IMR-90 (cell line): ENCODE measurements at regions not wholly inside any gene's neighbourhood (a gene's known extent, or its start where the extent isn't known, plus 50 kb on each side); places are given as distances from the start of the nearest gene placed in this dataset.

Experiments used
- ATAC-seq: fragments of 200-7000 bp; cut with Tn5 transposase; 2 replicates; pipeline ENCODE4 v1.9.1; 2020; ENCODE audit warnings: low read depth, mild to moderate bottlenecking, moderate library complexity
- BruUV-seq: library from RNA; stranded (reverse); fragments of 400-500 nt; replicated peaks from 2 replicates; lab custom pipeline; 2021; lab: Mats Ljungman, UMichigan
- CTCF ChIA-PET: fragments of 300-600 bp; formaldehyde crosslinking; extraction: SDS; loops from one replicate; lab custom pipeline; 2021; ENCODE audit warnings: antibody characterized with exemption; lab: Yijun Ruan, JAX
- POLR2A ChIA-PET: fragments of 300-600 bp; sonication (Branson Sonifier 250); formaldehyde crosslinking; loops from one replicate; lab custom pipeline; 2022; ENCODE audit warnings: antibody characterized with exemption; ENCODE audit not compliant: unreplicated experiment; lab: Charles Lee
- DNase-seq: peaks from one replicate; pipeline ENCODE4 v3.0.0; 2013
- H2AFZ ChIP-seq: replicated peaks from 2 replicates; pipeline ENCODE3; 2013; ENCODE audit warnings: low read length, mild to moderate bottlenecking; ENCODE audit not compliant: poor library complexity
- H2AK5ac ChIP-seq: 2 replicates; pipeline ENCODE4 v1.6.1; 2013; ENCODE audit warnings: low read depth, low read length, inconsistent platforms
- H2AK9ac ChIP-seq: replicated peaks from 2 replicates; pipeline ENCODE3; 2013; ENCODE audit warnings: mild to moderate bottlenecking, low read depth, low read length, moderate library complexity; ENCODE audit not compliant: poor library complexity
- H2BK120ac ChIP-seq: 2 replicates; pipeline ENCODE4 v1.6.1; 2013; ENCODE audit warnings: low read depth, low read length, inconsistent platforms
- H2BK15ac ChIP-seq: 3 replicates; pipeline ENCODE4 v1.6.1; 2013; ENCODE audit warnings: low read depth, low read length, inconsistent platforms
- H2BK20ac ChIP-seq: 2 replicates; pipeline ENCODE4 v1.6.1; 2013; ENCODE audit warnings: low read depth, mild to moderate bottlenecking, inconsistent platforms, low read length, moderate library complexity
- H2BK5ac ChIP-seq: 2 replicates; pipeline ENCODE4 v1.6.1; 2013; ENCODE audit warnings: mild to moderate bottlenecking, low read depth, low read length, inconsistent platforms; ENCODE audit not compliant: poor library complexity, severe bottlenecking
- H3K14ac ChIP-seq: replicated peaks from 2 replicates; pipeline ENCODE4 v1.6.1; 2013; ENCODE audit warnings: low read depth, low read length, inconsistent platforms
- H3K18ac ChIP-seq: 2 replicates; pipeline ENCODE4 v1.6.1; 2013; ENCODE audit warnings: low read depth, low read length, control low read depth
- H3K23ac ChIP-seq: 2 replicates; pipeline ENCODE4 v1.6.1; 2013; ENCODE audit warnings: low read depth, low read length, inconsistent platforms
- H3K27ac ChIP-seq: 2 replicates; pipeline ENCODE4 v1.5.1; 2013; ENCODE audit warnings: mild to moderate bottlenecking, control low read depth, low read length; ENCODE audit not compliant: insufficient read depth
- H3K27me3 ChIP-seq: 2 replicates; pipeline ENCODE4 v1.6.1; 2013; ENCODE audit warnings: low read length; ENCODE audit not compliant: control insufficient read depth, insufficient read depth
- H3K36me3 ChIP-seq: 2 replicates; pipeline ENCODE4 v1.6.1; 2013; ENCODE audit warnings: low read length, mixed read lengths; ENCODE audit not compliant: control insufficient read depth, insufficient read depth
- H3K4ac ChIP-seq: 2 replicates; pipeline ENCODE4 v1.6.1; 2013; ENCODE audit warnings: low read depth, low read length, inconsistent platforms
- H3K4me1 ChIP-seq: 2 replicates; pipeline ENCODE4 v1.6.1; 2013; ENCODE audit warnings: low read length, mixed read lengths; ENCODE audit not compliant: control insufficient read depth, insufficient read depth
- H3K4me2 ChIP-seq: 2 replicates; pipeline ENCODE4 v1.6.1; 2013; ENCODE audit warnings: low read depth, mild to moderate bottlenecking, control low read depth, low read length, moderate library complexity
- H3K4me3 ChIP-seq: 2 replicates; pipeline ENCODE4 v1.5.1; 2013; ENCODE audit warnings: low read depth, mild to moderate bottlenecking, control low read depth, low read length, moderate library complexity; ENCODE audit not compliant: insufficient read depth
- H3K56ac ChIP-seq: 2 replicates; pipeline ENCODE4 v1.6.1; 2013; ENCODE audit warnings: low read length, inconsistent platforms; ENCODE audit not compliant: insufficient read depth; ENCODE audit errors: extremely low read depth
- H3K79me1 ChIP-seq, 2 experiments: 2 replicates each; pipeline ENCODE4 v1.6.1; 2013; ENCODE audit warnings: low read length in 2 of 2, inconsistent platforms in 1 of 2, low read depth in 1 of 2
- H3K9ac ChIP-seq: 2 replicates; pipeline ENCODE4 v1.6.1; 2013; ENCODE audit warnings: low read depth, low read length, control low read depth
- H3K9me1 ChIP-seq: 2 replicates; pipeline ENCODE4 v1.6.1; 2013; ENCODE audit warnings: low read length, inconsistent platforms; ENCODE audit not compliant: insufficient read depth
- H3K9me3 ChIP-seq: 2 replicates; pipeline ENCODE4 v1.6.1; 2013; ENCODE audit warnings: low read length; ENCODE audit not compliant: control insufficient read depth, insufficient read depth
- H4K20me1 ChIP-seq: 2 replicates; pipeline ENCODE4 v1.6.1; 2013; ENCODE audit warnings: low read length, inconsistent platforms; ENCODE audit not compliant: insufficient read depth
- H4K5ac ChIP-seq: 2 replicates; pipeline ENCODE4 v1.6.1; 2013; ENCODE audit warnings: mild to moderate bottlenecking, low read depth, low read length, control low read depth
- H4K8ac ChIP-seq, 2 experiments: 2 replicates each; pipeline ENCODE4 v1.6.1; 2013; ENCODE audit warnings: low read depth in 2 of 2, low read length in 2 of 2, control low read depth in 1 of 2, inconsistent platforms in 1 of 2
- H4K91ac ChIP-seq: 2 replicates; pipeline ENCODE4 v1.6.1; 2013; ENCODE audit warnings: low read depth, low read length, inconsistent platforms; ENCODE audit not compliant: insufficient read depth
- BHLHE40 ChIP-seq: fragments of 150-350 bp; IDR thresholded peaks from 2 replicates; pipeline ENCODE4 v1.6.1; 2016; ENCODE audit warnings: mild to moderate bottlenecking, low read depth, low read length
- CEBPB ChIP-seq: IDR thresholded peaks from 2 replicates; pipeline ENCODE4 v1.6.1; 2012; ENCODE audit warnings: low read depth, low read length, improper control_type of control experiment
- FOS ChIP-seq: fragments of 150-350 bp; IDR thresholded peaks from 2 replicates; pipeline ENCODE4 v1.6.1; 2016; ENCODE audit warnings: low read depth, low read length
- MAFK ChIP-seq: IDR thresholded peaks from 2 replicates; pipeline ENCODE4 v1.6.1; 2012; ENCODE audit warnings: low read depth, low read length, improper control_type of control experiment
- MXI1 ChIP-seq: IDR thresholded peaks from 2 replicates; pipeline ENCODE4 v1.6.1; 2012; ENCODE audit warnings: low read depth, mild to moderate bottlenecking, low read length, moderate library complexity, borderline replicate concordance
- NFE2L2 ChIP-seq: fragments of 150-350 bp; IDR thresholded peaks from 2 replicates; pipeline ENCODE4 v1.6.1; 2016; ENCODE audit warnings: low read depth, mild to moderate bottlenecking, low read length
- POLR2A ChIP-seq: IDR thresholded peaks from 2 replicates; pipeline ENCODE4 v1.6.1; 2012; ENCODE audit warnings: mild to moderate bottlenecking, low read depth, low read length
- RCOR1 ChIP-seq: IDR thresholded peaks from 2 replicates; pipeline ENCODE4 v1.6.1; 2012; ENCODE audit warnings: mild to moderate bottlenecking, low read length, improper control_type of control experiment; ENCODE audit not compliant: insufficient replicate concordance
- SMC3 ChIP-seq: fragments of 150-350 bp; IDR thresholded peaks from 2 replicates; pipeline ENCODE4 v1.6.1; 2016; ENCODE audit warnings: low read depth, mild to moderate bottlenecking, antibody characterized with exemption, low read length, moderate library complexity
- WGBS, 2 experiments: methylation state at CpG; one replicate each; pipeline versions ENCODE4 v1.1.5 to v1.1.7; 2013; ENCODE audit warnings: missing lambda C conversion rate in 2 of 2; ENCODE audit not compliant: insufficient read length in 1 of 2; ENCODE audit errors: extremely low coverage in 2 of 2; 5-methylcytosine and 5-hydroxymethylcytosine counted together
- dilution Hi-C: fragments of 300-500 bp; cut with HindIII; formaldehyde crosslinking; loops from one replicate; pipeline ENCODE4 v1.14.3; 2018; ENCODE audit warnings: low sequenced_read_pairs; ENCODE audit not compliant: unreplicated experiment
- in situ Hi-C: fragments of 300-500 bp; cut with MboI; formaldehyde crosslinking; loops from 3 replicates; pipeline ENCODE4 v1.14.3; 2019; ENCODE audit warnings: low sequenced_read_pairs, inconsistent platforms, mixed read lengths
- intact Hi-C: fragments of 100-400 bp; cut with micrococcal nuclease; formaldehyde crosslinking; loops from 2 replicates; pipeline ENCODE4 v1.10.0; 2022

GRCh38 chr1:228913626-228914414 lies 178.5 kb downstream of the RHOU start (continued):
- no peak for TF ChIP-seq BHLHE40

DNA sequence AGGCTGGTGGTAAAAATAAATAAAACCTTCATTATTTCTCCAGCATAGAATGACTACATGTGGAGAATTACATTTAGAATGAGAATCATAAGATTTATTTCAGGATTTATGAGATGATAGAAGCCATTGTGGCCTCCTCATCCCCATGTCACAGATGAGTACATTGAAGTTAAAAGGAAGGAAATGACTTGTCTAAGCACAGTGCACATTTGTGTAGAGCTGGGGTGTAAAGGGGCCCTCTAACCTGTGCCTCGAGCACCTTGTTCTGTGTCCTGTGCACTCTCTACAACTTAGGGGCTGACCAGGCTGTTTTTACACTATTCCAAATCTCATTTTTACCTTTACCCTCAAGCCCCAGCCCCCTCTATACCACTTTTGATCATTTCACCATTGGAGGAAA lies 179.4 kb downstream of the RHOU start:
- Histone ChIP-seq H4K91ac (no peak overlapping the region), H2BK15ac (no peak overlapping the region), H4K5ac (no peak overlapping the region), H3K4me1 (no peaks in the 10 kb centered on the region; the same call in 1 of the 2 replicates), H3K9ac (no peak overlapping the region), H3K4ac (no peak overlapping the region), H3K14ac (no peak overlapping the region), H3K79me1 (no peaks in the 10 kb centered on the region), H3K4me3 (no peak overlapping the region), H2AK5ac (no peak overlapping the region), H3K27ac (no peak overlapping the region), H4K20me1 (no peaks in the 10 kb centered on the region), H3K18ac (no peak overlapping the region; the same call in 1 of the 2 replicates), H3K56ac (no peak overlapping the region), H4K8ac (no peak overlapping the region), H2BK120ac (no peak overlapping the region), H3K9me3 (no peaks in the 10 kb centered on the region), H3K23ac (no peak overlapping the region), H2AK9ac (no peak overlapping the region), H3K4me2 (no peak overlapping the region), H3K27me3 (no peaks in the 10 kb centered on the region; the same call in none of the 2 replicates), H2BK20ac (no peak overlapping the region), H3K36me3 (no peaks in the 10 kb centered on the region), H3K9me1 (0 out of 2 replicates have a peak, but pooled peaks cover 2% of the 10 kb centered on the region), H2BK5ac (no peak overlapping the region), H2AFZ (no peak overlapping the region)
- intact Hi-C loops = no loop called here
- no TSS peak for BruUV-seq
- in situ Hi-C loops = no loop called here
- POLR2A ChIA-PET = no interaction called here
- TF ChIP-seq CEBPB (no peak), SMC3 (no peak), FOS (no peak), NFE2L2 (no peak), BHLHE40 (no peak), RCOR1 (no peak), MXI1 (no peak), POLR2A (no peak), MAFK (no peak)
- DNase-seq = no peak
- ATAC-seq = no peak
- CTCF ChIA-PET = no interaction called here
- dilution Hi-C loops = no loop called here
- WGBS, 2 experiments = no CpG with 5 or more reads among the region's 1 CpG
